ENCODE measurements at regions not wholly inside any gene's neighbourhood (a gene's known extent, or its start where the extent isn't known, plus 50 kb on each side); places are given as distances from the start of the nearest gene placed in this dataset.

- no peak overlapping the region for H3K27ac ChIP-seq (ENCODE audit: low read depth, low read length)
- H3K4me3 ChIP-seq (ENCODE audit: low read depth, low read length) = no peak overlapping the region
- no peak for TF ChIP-seq CTCF (IDR thresholded peaks at IDR 0.05; ENCODE audit: low read depth, low read length)
- POLR2A ChIA-PET = no interaction called here
- no peaks in the 10 kb centered on the region for H3K9me3 ChIP-seq (ENCODE audit: control insufficient read depth, insufficient read depth, low read length)
- no peak for DNase-seq (ENCODE audit: low read depth, low spot score)
- no peaks in the 10 kb centered on the region for H3K27me3 ChIP-seq (ENCODE audit: control insufficient read depth, insufficient read depth, low read length)
- CTCF ChIA-PET = interaction anchor here (0.5 to 0.7 kb wide), 3 partner anchors 49 to 1776 kb away, joined by 3 to 5 read pairs (median 4); no protein-coding TSS in a partner anchor
These were observed 151.6 kb downstream of the SERPINI1 start for GRCh38 chr3:167887096-167887495.

GRCh38 chr3:167886690-167887089 lies 151.2 kb downstream of the SERPINI1 start:
- no peak overlapping the region for H3K27ac ChIP-seq (ENCODE audit: low read depth, low read length)
- no peaks in the 10 kb centered on the region for H3K27me3 ChIP-seq (ENCODE audit: control insufficient read depth, insufficient read depth, low read length)
- POLR2A ChIA-PET = no interaction called here
- H3K4me3 ChIP-seq (ENCODE audit: low read depth, low read length) = no peak overlapping the region
- CTCF ChIA-PET = interaction anchor here (0.5 to 1.4 kb wide), 5 partner anchors 9 to 1776 kb away, joined by 3 to 7 read pairs (median 4); no protein-coding TSS in a partner anchor
- H3K9me3 ChIP-seq (ENCODE audit: control insufficient read depth, insufficient read depth, low read length) = no peaks in the 10 kb centered on the region
- TF ChIP-seq CTCF (IDR thresholded peaks at IDR 0.05; ENCODE audit: low read depth, low read length) = no peak
- DNase-seq (ENCODE audit: low read depth, low spot score) = no peak

DNA sequence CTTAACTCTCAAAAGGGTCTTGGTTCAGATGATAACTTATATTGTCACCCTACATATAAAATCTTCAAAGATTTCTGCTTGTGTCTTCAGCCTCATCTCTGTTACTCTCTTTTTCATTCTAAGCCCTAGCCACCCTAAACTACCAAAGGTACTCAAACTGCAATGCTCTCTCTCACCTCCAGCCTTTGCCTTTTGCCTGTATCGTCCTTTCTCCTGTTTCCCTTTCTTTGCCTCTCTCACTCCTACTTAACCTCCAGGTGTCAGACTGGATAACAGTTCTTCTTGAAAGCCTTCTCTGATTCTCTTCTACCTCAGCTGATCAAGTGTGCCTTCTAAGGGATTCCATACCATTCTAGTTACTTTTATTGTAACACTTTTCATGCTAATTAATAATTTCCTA lies 149.8 kb downstream of the SERPINI1 start:
- ChIA-PET POLR2A (no interaction called here), CTCF (interaction anchor here (0.9 to 1.4 kb wide), 2 partner anchors 13 to 505 kb away, joined by 4 read pairs; partner anchors contain the start of gene ZBBX)
- Histone ChIP-seq H3K27ac (ENCODE audit: low read depth, low read length) (no peak overlapping the region), H3K27me3 (ENCODE audit: control insufficient read depth, insufficient read depth, low read length) (no peaks in the 10 kb centered on the region), H3K9me3 (ENCODE audit: control insufficient read depth, insufficient read depth, low read length) (no peaks in the 10 kb centered on the region), H3K4me3 (ENCODE audit: low read depth, low read length) (no peak overlapping the region)
- no peak for TF ChIP-seq CTCF (IDR thresholded peaks at IDR 0.05; ENCODE audit: low read depth, low read length)
- no peak for DNase-seq (ENCODE audit: low read depth, low spot score)

DNA sequence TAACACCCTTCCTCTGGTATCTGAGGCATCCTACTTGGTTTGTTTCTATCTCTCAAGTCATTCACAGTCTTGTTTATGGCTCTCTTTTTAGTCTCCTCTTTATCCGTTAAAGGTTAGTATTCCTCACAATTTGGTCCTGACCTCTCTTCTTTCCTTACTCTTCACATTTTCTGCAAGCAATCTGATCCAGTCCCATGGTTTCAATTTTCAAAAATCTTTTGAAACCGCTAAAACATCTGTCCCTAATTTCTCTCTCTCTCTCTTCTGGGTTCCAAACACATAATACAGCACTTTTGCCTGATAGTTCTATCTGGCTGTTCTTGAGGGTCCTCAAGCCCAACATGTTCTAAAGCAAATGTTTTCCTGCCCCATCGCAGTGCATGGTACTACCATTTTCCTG lies 149.0 kb downstream of the SERPINI1 start:
- no peaks in the 10 kb centered on the region for H3K27me3 ChIP-seq (ENCODE audit: control insufficient read depth, insufficient read depth, low read length)
- H3K27ac ChIP-seq (ENCODE audit: low read depth, low read length) = no peak overlapping the region
- no peak for DNase-seq (ENCODE audit: low read depth, low spot score)
- H3K9me3 ChIP-seq (ENCODE audit: control insufficient read depth, insufficient read depth, low read length) = no peaks in the 10 kb centered on the region
- CTCF ChIA-PET = interaction anchor here (4.0 kb wide), 1 partner anchor 505 kb away, joined by 46 read pairs; the partner anchor contains the start of gene ZBBX
- POLR2A ChIA-PET = no interaction called here
- no peak overlapping the region for H3K4me3 ChIP-seq (ENCODE audit: low read depth, low read length)
- TF ChIP-seq CTCF (IDR thresholded peaks at IDR 0.05; ENCODE audit: low read depth, low read length) = no peak

- no peak for DNase-seq (ENCODE audit: low read depth, low spot score)
- CTCF ChIA-PET = interaction anchor here (1.0 to 4.0 kb wide), 4 partner anchors 11 to 504 kb away, joined by 3 to 46 read pairs (median 18); partner anchors contain the start of gene ZBBX
- Histone ChIP-seq H3K9me3 (ENCODE audit: control insufficient read depth, insufficient read depth, low read length) (no peaks in the 10 kb centered on the region), H3K27ac (ENCODE audit: low read depth, low read length) (no peak overlapping the region), H3K4me3 (ENCODE audit: low read depth, low read length) (no peak overlapping the region), H3K27me3 (ENCODE audit: control insufficient read depth, insufficient read depth, low read length) (no peaks in the 10 kb centered on the region)
- POLR2A ChIA-PET = no interaction called here
- TF ChIP-seq CTCF (IDR thresholded peaks at IDR 0.05; ENCODE audit: low read depth, low read length) = no peak
These were observed 147.9 kb downstream of the SERPINI1 start for GRCh38 chr3:167883452-167883851.

Measured in AG04450 (cell line).